NCI-H1436 (cell line): ENCODE measurements at regions not wholly inside any gene's neighbourhood (a gene's known extent, or its start where the extent isn't known, plus 50 kb on each side); places are given as distances from the start of the nearest gene placed in this dataset.

ENCODE experiments used
- DNase-seq: peaks from one replicate; lab custom pipeline; 2025; lab: John Stamatoyannopoulos, UW

DNA sequence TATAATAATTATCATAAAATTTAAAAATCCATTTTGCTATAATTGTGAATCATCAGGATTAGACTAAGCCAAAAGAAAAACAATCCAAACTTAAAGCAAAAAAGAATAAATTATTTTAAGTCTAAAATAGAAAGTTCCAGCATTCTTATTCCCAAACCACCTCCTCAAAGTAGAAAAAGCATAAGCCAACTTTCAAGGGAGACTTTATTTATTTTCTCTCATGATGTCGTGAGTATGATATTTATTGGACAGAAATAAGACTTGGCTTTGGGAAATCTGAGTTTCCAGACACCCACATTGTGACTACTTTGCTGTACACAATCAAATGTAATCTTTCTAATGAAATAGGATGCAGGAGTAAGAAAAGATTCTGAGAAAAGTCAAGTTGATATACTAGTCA is 372.1 kb downstream of the MTRR start:
- DNase-seq, result no peak

DNA sequence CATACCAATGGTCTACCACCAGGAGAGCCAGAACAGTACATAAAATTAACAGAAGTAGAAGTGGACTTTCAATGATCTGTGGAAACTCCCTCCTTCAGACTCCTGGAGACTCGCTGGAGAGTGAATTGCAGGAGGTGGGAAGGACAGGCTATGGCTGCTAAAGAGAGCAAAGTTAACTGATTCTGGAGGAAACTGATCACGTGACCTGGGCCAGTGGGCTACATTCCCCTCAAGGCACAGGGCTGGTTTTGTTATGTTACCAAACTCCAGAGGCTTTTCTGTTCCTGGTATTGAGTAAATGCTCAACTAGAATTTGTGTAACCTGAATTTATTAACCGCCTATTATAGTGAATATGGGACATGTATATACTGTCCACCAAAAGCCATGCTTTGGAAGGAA is 372.6 kb downstream of the MTRR start:
- no peak for DNase-seq

DNA sequence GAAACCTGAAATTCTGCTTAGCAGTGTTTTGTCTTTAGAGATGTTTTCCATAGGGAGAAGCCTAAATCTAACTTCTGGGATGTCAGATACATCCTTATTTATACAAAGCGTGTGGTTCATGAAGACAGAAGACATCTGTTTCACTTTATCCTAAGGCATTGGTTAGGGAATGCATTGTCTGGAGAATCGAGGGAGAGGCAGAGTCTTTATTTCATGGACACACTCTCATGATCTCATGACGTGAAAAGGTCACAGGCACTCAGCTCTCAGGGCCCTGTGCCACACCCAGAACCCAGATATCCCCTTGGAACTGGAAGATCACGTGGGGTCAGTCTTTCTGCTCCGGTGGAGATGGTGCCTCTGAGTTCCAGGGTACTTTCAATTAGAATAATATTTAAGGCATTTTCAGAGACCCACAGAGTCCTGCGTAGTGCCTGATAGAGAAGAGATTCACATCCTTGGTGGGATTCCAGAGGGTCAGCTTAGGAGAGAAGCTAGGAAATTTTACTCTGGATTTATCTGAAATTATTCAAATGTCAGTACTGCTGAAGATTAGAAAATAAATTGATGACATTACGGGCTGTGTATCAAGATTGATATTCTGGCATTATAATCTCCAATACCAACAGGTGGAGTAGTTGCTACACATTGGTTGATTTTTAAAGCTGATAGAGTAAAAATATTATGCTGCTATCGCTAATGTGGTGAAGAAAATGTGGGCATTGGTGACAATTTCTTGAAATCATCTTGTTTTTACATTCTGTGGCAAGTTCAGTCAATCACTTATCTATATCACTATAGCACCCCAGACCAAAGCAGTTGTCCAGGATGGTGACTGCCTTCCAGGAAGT is 378.3 kb downstream of the MTRR start:
- no peak for DNase-seq

DNA sequence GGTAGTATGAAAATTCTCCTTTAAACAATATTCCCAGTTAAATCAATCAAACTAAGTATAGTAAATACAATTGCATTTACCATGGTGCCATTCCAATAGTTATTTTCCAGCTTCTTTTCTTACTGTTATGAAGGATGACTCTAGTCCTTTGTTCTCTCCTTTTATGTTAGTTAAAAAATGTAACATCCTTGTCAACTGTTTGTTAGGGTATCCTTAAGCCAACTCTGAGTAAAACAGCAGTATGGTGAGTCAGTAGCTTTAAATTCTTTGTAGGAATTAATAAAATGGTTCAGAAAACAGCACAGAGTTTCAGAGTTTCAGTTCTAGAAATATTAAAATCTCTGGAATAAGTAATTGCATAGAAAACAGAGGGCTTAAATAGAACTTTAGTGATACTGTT is 384.4 kb downstream of the MTRR start:
- DNase-seq, result no peak

DNA sequence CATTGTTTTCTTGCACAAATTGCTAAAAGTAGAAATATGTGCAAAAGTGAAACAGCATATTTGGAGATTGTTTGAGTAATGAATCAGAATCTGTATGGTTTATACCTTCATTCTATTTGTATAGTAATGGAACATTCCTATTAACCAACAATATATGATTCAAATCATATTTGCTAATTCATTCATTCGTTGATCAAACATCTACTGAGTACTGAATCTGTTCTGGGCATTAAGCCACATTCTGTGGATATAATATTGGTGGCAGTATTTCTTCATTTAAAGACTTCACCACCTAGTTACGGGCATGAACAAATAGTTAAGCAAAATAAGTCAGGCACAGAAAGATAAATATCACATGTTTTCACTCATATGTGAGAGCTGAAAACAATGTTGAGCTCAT is 385.7 kb downstream of the MTRR start:
- DNase-seq, result no peak

DNA sequence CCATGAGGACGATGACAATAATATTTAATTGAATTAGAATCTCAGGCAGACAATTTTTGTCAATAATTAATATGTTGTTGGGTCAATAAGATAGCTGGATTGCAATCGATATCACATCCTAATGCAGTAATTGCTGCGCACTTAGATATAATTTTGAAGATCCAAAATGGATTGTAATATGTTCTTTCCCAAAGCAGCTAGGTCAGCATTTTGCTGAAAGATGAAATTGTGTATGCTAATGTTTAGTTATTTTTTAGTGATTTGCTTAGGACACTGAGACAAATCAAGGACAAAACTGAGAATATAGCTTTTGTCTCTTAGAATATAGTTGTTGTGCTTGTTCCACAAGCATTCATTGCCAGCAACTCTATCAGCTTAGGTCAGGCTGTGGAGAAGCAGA is 389.9 kb downstream of the MTRR start:
- DNase-seq, result no peak

DNA sequence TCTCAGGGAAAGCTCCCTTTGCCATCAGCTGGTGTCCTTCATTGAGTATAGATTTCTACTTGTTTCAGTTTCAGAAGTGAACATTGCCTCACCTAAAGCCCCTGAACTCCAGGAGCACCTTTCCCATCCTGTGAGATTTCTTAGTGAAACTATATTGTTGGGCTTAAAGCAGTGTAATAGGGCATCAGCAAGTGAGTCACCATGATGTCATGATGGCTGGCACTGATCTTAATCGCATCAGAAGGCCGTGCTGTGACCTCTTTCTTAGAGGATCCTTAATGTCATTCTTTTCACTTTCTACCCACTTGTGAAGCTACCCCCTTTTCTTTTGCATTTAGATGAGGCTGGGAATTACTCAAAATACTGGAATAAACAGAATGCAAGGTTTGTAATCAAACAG is 401.3 kb downstream of the MTRR start:
- no peak for DNase-seq

DNA sequence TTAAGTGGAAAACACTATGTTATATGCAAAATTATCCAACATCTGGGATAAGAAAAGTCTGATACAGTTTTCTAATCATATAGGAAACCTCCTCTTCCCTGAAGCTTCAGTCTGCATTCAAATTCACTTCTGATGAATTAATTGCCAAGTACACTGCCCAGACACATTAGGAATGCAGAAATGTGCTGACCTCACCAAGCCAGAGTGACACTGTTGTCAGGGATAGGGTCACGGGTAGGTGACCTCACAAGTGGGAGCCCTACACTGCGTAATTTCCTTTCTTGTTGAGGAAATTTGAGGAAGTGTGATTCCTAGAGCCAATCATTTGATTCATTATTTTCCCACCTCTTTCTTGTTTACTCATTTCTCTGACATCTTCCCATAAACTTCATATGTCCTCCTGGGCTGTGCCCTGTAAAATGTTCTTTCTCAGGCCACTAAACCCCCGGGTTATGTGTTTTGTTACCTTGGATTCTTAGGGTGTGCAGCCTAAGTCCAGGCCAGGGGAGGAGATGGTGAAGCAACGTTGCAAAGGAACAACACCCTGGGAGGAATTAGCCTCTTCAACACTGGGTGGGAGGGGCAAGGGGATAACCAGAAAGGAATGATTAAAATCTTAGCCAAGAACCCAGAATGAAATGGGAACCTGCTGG is 411.9 kb downstream of the MTRR start:
- DNase-seq, result no peak

DNA sequence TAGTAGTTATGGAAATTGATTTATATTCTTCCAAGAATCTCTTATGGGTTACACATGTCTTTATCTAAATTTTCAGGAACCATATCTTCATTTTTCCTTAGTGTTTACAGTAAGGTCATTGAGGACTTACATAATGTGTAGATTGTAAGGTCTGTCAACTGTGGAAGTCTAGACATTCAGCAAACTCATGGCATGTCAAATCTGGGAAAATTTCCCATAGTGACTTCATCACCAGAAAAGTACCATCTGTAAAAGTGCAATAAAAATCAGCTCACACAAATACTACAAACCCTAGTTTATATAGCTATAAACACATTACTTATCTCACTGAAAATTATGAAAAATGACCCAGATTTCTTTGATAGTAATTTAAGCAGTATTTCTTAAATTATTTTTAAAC is 419.4 kb downstream of the MTRR start:
- no peak for DNase-seq

DNA sequence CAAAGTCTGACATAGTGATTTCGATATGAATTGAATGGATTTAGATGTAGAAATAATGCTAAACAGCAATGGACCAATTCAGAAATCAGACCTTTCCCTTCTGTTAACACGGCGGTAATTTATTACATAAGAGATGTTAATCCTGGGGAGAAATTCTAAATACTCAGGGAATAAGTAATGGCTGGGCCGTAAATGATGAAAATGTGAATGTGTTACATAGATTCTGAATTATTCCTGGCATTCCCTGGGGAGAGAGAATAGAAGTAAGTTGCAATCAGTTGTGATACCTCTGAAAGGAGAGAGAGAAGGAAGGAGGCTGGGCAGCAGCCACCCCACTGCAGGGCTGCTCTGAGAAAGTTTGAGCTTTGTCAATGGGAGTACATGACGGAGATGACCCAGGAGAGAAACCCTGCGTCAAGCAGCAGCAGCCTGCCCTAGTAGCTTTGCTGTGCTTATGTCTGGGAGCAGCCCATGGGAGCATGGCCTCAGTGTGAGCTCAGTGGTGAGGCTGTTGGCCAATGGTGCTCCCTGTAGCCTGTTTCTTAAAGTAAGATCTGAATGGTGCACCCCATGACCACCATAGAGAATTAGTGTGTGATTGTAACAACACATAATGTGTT is 420.1 kb downstream of the MTRR start:
- no peak for DNase-seq

DNA sequence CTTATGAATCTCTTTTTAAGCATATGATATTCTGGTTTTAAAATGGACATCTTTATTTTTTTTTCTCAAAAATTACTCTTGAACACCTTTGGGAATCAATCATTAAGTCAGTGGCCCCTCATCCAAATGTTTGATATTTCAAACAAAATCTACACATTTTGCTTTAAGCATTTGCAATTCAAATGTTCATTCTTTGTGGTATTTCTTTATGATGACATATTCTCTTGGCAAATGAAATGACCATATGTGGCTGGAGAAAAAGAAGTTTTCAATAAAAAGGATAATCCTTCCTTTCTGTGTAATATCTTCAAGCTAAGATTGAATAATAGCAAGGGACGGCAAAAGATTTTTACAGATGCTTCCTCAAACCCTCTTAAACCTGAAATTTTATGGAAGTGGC is 420.8 kb downstream of the MTRR start:
- DNase-seq, result no peak

DNA sequence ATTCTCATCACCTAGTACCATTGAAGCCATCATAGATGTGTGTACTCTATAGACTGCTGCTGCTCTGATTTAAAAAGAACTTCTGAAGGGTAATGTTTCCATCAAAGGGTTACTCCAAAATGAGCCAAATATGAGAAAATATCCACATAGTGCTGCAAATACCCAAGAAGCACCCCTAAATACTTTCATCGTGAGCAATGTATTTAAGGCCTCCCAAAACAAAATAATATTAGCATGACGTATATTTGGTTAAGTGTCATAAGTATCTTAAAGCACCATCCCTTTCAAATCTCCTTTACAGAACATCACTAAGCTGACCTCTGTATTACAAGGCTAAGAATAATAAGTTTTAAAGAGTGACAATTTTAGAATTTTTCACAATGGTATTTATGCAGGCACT is 421.8 kb downstream of the MTRR start:
- DNase-seq, result no peak

DNA sequence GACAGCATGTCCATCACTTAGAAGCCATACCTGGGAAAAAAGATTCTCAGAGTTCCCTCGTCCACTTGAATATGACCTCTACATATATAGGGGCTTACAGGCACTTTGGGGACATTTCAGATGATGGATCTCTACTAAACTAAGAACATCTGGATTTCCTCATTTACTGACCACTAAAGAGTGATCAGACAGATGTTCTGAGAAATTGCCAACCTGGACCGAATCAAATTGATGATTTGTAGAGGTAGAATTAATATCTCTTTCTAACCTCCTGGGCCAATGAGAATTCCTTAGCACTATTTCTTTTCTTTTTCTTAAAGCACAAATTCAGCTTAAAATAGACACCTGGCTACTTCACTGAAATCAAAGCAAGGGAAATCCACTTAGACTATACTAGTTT is 422.7 kb downstream of the MTRR start:
- DNase-seq, result no peak

DNA sequence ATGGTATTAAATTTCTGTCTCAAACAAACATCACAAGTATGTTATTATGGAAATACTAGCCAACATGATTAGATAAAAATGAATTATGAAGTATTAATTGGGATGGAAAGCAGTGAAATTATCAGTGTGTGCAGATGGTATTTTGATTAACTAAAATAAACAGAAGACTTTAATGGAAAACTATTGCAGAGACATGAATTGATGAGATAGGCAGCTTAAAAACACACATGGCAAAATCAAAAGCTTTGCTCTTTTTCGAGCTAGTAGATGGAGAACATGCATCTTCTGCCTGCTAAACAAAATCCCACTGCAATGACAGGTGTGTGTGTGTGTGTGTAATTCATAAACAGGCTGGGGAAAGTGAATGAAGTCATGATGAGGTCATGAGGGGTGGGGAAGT is 426.2 kb downstream of the MTRR start:
- DNase-seq, result no peak

DNA sequence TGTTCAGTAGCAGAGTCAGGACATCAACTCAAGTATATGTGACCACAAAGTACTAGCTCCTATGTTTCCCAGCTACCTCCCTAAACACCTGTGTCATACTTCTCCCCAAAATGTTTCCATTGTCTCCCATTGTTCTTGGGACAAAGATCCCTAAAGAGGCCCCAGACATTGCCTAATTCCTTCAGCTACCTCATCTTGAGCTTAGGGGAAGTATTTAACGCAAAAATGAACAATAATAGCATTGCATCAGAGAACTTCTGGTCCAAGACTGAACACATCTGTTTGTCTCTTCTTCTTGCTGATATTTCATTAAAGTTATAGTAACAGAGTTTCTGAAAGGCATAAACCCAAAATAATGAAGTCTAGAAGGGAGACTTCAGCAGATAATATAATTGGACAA is 430.8 kb downstream of the MTRR start:
- DNase-seq, result no peak

DNA sequence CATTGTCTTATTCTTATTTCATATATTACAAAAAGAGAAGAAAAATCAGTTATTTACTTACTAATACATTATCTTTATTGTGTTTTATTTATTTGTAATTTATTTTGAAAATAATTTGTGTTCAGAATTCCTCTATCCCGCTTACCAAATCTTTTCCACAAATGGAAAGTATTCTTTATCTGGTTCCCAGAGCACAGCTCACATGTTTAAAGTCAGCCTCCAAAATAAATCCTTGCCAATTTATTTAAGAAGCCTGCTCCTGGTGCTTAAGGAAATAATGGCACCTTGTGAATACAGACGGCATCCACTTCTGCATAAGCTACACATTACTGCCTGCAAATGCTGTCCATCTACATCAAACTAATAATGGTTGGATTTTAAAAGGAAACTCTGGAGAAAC is 435.4 kb downstream of the MTRR start:
- DNase-seq, result no peak

DNA sequence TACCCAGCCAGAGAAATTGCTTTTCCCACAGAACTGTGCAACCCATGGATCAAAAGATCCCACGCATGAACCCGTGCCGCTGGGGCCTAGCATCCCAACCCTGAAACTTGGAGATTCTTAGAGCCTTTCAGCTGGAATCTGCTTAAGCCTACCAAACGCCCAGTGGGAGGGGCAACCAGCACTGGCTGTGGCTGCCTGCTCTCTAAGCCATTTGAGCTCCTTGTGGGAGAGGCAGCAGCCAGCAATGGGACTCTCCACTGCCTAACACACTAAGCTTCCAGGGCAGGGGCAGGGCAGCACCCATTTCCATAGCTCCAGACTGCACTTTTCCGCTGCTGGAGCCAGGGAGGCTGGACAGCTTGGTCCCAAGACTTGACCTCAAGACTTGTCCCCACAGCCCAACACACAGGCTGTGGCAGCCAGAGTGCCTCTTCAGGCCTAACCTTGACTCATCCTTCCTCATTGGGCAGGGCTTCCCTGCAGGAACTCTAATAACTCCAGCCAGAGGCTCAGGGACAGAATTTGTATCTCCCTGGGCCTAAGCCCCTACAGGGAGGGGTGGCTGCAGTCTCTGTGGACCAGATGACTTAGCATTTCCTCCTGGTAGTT is 437.4 kb downstream of the MTRR start:
- no peak for DNase-seq

DNA sequence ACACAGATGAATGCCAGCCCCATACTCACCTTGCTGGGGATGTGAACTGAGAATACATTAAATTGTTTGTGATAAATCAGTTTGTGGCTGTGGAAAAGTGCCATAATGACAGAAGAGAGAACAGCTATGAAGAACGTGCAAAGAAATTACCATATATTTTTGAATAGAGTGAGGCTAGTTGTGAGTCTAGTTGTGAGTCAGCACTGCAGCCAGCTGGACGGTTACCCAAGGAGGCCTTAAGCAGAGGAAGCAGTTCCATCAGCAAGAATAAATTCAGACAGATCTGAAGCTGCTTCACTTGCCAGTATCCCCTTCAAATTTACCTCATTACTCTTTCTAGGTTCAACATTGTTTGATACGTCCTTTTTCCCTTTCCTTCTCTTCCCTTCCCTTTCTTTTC is 446.0 kb downstream of the MTRR start:
- DNase-seq, result no peak

DNA sequence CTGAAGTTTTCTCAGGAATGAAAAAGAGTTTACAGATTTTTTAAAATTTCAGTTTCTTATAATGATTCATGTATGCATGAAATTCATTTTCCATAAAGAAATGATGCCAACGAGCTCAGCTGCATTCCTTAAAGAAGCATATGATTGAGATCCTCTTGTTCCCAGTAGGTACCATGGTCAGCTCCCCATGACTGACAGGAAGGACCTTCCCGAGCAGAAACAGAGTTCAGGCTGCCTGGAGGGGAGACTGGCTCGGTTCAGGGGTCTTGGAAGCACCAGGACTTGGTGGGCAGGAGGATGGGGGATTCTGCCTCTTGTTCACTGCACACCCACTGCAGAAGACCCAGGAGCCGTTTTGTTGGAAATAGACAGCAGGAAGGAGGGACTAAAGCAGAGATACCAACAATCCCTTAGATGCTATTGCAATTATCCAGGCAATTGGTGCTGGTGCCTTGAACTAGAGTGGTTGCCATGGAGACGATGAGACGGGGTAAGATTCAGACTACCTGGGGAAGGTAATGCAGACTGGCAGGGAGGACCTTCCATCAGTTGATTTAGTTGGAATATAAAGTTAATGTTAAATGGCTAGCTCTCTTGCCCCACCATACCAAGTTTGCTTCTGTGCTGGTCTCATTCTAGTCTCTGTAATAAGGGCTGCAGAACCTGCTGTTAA is 447.8 kb downstream of the MTRR start:
- DNase-seq, result no peak

DNA sequence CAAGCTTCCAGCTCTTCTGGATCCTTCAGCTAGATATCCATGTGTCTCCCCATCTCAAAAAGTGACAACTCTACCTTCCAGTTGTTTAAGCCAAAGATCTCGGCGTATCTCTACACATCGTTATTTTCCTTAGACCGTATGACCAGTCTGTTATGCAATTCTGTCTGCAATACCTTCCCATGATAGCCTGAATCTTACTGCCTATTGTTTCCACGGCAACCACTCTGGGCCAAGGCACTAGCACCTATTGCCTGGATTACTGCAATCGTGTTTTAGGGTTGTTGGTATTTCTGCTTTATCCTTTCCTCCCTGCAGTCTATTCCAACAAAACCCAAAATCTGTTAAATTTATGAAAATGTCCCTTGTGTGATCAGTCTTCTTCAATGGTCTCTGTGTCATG is 448.4 kb downstream of the MTRR start:
- DNase-seq, result no peak

DNA sequence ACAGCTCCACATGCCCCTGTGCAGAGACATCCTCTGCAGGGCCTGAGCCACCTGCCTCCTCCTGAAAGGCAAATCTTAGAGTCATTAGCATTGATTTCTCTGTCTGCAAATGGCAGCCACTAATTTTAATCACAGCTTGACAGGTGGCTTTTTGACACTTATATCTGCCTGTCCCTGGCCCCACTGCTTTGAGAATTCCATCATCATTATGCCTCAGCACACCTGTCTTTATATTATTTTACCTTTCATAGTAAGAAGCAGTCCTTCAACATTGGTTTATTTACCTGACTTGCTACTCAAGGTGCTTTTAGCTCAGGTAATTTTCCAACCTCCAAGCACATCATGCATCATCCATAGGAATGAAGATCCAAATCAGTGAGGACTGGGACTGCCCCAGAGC is 451.3 kb downstream of the MTRR start:
- DNase-seq, result no peak

DNA sequence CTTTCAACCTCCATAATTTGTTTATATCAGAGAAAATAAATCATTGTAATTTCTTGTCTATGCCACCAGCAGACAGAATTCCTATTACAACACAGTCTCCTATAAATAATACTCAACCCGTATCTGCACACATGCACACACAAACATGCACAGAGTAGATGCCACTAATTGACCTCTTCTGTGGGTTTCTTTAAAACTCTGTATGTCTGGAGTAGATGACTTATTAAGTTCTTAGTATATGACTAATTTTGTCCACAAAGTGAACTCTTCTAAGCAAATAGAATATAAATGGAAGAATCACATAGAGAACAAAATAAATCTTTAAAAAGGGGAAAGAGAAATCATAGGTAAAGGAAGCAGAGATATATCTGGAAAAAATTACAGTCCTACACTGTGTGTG is 452.3 kb downstream of the MTRR start:
- DNase-seq, result no peak
